ENCODE measurements at regions not wholly inside any gene's neighbourhood (a gene's known extent, or its start where the extent isn't known, plus 50 kb on each side); places are given as distances from the start of the nearest gene placed in this dataset.

DNA sequence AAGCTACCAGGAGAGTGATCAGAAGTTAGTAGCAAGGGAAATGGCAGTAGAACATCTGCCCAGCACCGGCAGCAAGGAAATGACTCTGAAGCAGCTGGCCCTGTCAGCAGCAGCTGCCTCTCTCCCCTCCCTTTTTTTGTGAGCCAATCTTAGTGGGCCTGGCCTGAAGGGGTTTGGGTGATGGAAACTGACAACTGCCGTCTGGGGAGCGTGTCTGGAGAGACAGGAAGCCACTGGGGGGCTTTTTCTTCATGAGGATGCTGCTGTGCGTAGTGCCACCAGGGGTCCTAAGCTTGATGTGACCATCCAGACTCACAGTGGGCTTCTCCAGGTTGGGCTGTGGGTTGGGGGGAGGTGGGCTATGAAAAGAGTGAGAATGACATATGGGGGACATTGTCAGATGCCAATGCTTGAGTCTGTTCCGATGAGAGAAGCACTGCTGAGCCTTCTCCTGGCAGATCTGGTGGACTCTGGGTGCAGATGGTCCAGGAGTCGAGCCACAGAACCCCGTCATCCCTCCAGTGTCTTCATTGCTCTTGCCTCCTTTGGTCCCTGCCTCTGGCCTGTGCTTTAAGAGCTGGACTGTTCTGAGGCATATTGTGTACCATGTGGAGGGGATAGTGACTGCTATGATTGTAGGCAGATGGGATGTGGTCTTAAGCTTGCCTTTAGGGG, 87.6 kb upstream of the HIF1A start:
- Histone ChIP-seq H3K9me3 (ENCODE audit: low read length) (no peaks in the 10 kb centered on the region), H3K27me3 (ENCODE audit: insufficient read depth, low read length) (no peaks in the 10 kb centered on the region), H2AFZ (ENCODE audit: low read length) (no peak overlapping the region), H3K27ac (ENCODE audit: low read depth, low read length, poor library complexity, severe bottlenecking) (peak overlapping the region; percentile 59), H4K20me1 (ENCODE audit: insufficient read depth, low read length) (no peaks in the 10 kb centered on the region), H3K4me2 (ENCODE audit: low read length) (peak overlapping the region; percentile 10), H3K9ac (ENCODE audit: low read length) (peak overlapping the region; percentile 35; the same call in 1 of the 2 replicates), H3F3A (ENCODE audit: insufficient read depth, low read length) (no peaks in the 10 kb centered on the region; the same call in 1 of the 2 replicates), H3K4me3 (ENCODE audit: low read depth, low read length, poor library complexity, severe bottlenecking) (no peak overlapping the region), H3K36me3 (ENCODE audit: insufficient read depth, low read length) (no peaks in the 10 kb centered on the region), H3K79me2 (ENCODE audit: insufficient read depth, low read length) (no peaks in the 10 kb centered on the region), H3K4me1 (ENCODE audit: insufficient read depth, low read length, severe bottlenecking) (peaks cover 36% of the 10 kb centered on the region), H3K9me2 (ENCODE audit: low read depth, low read length) (no peaks in the 10 kb centered on the region)
- TF ChIP-seq EZH2 (IDR thresholded peaks at IDR 0.05; ENCODE audit: borderline replicate concordance, low read length): no peak
- TF ChIP-seq, protein P1, sequence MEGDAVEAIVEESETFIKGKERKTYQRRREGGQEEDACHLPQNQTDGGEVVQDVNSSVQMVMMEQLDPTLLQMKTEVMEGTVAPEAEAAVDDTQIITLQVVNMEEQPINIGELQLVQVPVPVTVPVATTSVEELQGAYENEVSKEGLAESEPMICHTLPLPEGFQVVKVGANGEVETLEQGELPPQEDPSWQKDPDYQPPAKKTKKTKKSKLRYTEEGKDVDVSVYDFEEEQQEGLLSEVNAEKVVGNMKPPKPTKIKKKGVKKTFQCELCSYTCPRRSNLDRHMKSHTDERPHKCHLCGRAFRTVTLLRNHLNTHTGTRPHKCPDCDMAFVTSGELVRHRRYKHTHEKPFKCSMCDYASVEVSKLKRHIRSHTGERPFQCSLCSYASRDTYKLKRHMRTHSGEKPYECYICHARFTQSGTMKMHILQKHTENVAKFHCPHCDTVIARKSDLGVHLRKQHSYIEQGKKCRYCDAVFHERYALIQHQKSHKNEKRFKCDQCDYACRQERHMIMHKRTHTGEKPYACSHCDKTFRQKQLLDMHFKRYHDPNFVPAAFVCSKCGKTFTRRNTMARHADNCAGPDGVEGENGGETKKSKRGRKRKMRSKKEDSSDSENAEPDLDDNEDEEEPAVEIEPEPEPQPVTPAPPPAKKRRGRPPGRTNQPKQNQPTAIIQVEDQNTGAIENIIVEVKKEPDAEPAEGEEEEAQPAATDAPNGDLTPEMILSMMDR (IDR thresholded peaks at IDR 0.05; ENCODE audit: low read length): peak; percentile 63

- Histone ChIP-seq H3K27me3 (ENCODE audit: insufficient read depth, low read length) (no peaks in the 10 kb centered on the region), H3K4me2 (ENCODE audit: low read length) (peak overlapping the region; percentile 10; the same call in 1 of the 2 replicates), H3K9me2 (ENCODE audit: low read depth, low read length) (no peaks in the 10 kb centered on the region), H3K9me3 (ENCODE audit: low read length) (no peaks in the 10 kb centered on the region), H3F3A (ENCODE audit: insufficient read depth, low read length) (no peaks in the 10 kb centered on the region; the same call in 1 of the 2 replicates), H3K9ac (ENCODE audit: low read length) (no peak overlapping the region; the same call in 1 of the 2 replicates), H2AFZ (ENCODE audit: low read length) (no peak overlapping the region), H3K27ac (ENCODE audit: low read depth, low read length, poor library complexity, severe bottlenecking) (peak overlapping the region; percentile 59), H3K4me1 (ENCODE audit: insufficient read depth, low read length, severe bottlenecking) (peaks cover 32% of the 10 kb centered on the region), H3K36me3 (ENCODE audit: insufficient read depth, low read length) (no peaks in the 10 kb centered on the region), H4K20me1 (ENCODE audit: insufficient read depth, low read length) (no peaks in the 10 kb centered on the region), H3K79me2 (ENCODE audit: insufficient read depth, low read length) (no peaks in the 10 kb centered on the region), H3K4me3 (ENCODE audit: low read depth, low read length, poor library complexity, severe bottlenecking) (no peak overlapping the region)
- TF ChIP-seq EZH2 (IDR thresholded peaks at IDR 0.05; ENCODE audit: borderline replicate concordance, low read length): no peak
- TF ChIP-seq, protein P1 (IDR thresholded peaks at IDR 0.05; ENCODE audit: low read length): no peak
These were observed 86.8 kb upstream of the HIF1A start for GRCh38 chr14:61608245-61609165.

GRCh38 chr14:61609191-61609843, 86.0 kb upstream of the HIF1A start:
- Histone ChIP-seq H2AFZ (ENCODE audit: low read length) (no peak overlapping the region), H3K9me2 (ENCODE audit: low read depth, low read length) (no peaks in the 10 kb centered on the region), H3K79me2 (ENCODE audit: insufficient read depth, low read length) (no peaks in the 10 kb centered on the region), H3K27me3 (ENCODE audit: insufficient read depth, low read length) (no peaks in the 10 kb centered on the region), H4K20me1 (ENCODE audit: insufficient read depth, low read length) (no peaks in the 10 kb centered on the region), H3F3A (ENCODE audit: insufficient read depth, low read length) (no peaks in the 10 kb centered on the region; the same call in 1 of the 2 replicates), H3K36me3 (ENCODE audit: insufficient read depth, low read length) (no peaks in the 10 kb centered on the region), H3K9me3 (ENCODE audit: low read length) (no peaks in the 10 kb centered on the region), H3K9ac (ENCODE audit: low read length) (no peak overlapping the region), H3K27ac (ENCODE audit: low read depth, low read length, poor library complexity, severe bottlenecking) (peak overlapping the region; percentile 59), H3K4me2 (ENCODE audit: low read length) (no peak overlapping the region), H3K4me1 (ENCODE audit: insufficient read depth, low read length, severe bottlenecking) (peaks cover 32% of the 10 kb centered on the region), H3K4me3 (ENCODE audit: low read depth, low read length, poor library complexity, severe bottlenecking) (no peak overlapping the region)
- TF ChIP-seq, protein P1 (IDR thresholded peaks at IDR 0.05; ENCODE audit: low read length): no peak
- TF ChIP-seq EZH2 (IDR thresholded peaks at IDR 0.05; ENCODE audit: borderline replicate concordance, low read length): no peak

All from OCI-LY1 (cell line).